HUDEP-2 (cell line): ENCODE measurements at regions not wholly inside any gene's neighbourhood (a gene's known extent, or its start where the extent isn't known, plus 50 kb on each side); places are given as distances from the start of the nearest gene placed in this dataset.
"Not testable (repeated sequence)": the region's sequence is repeated elsewhere in the genome, so short reads cannot be mapped to it uniquely, and the experiment has no call there.

Experiments
- DNase-seq, 76 experiments: peaks; one replicate each; lab custom pipeline; 2025; ENCODE audit not compliant: unreplicated experiment in 76 of 76; lab: John Stamatoyannopoulos, UW

DNA sequence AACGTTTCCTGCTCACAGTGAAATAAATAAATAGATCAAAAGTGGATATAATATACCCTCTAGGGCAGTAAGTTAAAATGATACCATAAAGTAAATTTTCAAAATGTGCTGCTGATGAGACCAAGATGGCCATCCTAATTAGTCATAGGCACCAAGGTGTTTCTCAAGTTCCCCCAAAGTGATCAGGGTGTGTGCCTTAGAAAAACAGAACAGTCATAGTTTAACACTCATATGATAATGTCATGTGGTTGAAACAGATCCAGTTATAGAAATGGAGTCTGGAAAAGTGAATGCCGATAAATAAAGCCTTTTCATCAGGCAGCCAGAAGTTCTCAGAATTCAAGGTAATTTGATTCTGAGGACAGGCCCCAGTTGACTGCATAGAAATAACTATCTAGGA, 161.5 kb upstream of the CDKN2B start:
- DNase-seq = peak in 1 of 76 experiments; percentile 14

- DNase-seq = no peak
Observed at GRCh38 chr9:22170990-22171670, 162.0 kb upstream of the CDKN2B start.

DNA sequence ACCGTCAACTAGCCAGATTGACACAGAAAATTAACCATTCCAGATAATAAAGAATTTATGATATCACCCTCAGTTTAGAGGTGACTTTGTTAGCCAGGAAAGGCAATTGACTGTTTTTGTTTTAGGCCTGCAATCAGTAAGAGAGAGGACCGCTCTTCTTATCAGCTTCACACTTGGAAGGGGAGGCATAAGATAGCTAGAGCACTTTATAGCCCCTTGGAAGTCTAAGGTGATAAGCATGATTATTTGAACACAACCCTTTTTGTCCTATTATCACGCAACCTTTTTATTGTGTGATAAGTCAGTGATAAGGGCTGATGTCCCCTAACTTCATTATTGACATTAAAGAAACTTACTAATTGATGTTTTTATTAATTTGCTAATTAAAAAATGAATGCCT, 162.6 kb upstream of the CDKN2B start:
- peak in 20 of 76 experiments; percentile 4 to 59 (median 15) for DNase-seq

DNA sequence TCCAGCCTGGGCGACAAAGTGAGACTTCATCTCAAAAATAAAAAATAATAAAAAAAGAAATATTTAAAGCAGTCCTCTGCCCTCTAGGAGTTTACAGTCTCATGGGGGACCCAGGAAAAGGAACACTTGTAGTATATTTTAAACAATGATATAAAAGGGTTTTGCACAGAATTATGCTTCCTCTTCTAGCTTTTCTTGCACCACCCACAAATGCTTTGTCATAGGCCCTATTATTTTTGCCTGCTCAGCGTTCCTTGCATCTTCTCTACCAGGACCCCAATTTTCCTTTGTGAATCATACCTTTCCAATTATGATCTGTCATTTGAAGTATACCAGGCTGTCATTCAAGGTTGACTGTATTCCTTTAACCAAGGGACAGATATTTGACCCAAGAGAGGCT, 164.8 kb upstream of the CDKN2B start:
- DNase-seq = no peak

DNA sequence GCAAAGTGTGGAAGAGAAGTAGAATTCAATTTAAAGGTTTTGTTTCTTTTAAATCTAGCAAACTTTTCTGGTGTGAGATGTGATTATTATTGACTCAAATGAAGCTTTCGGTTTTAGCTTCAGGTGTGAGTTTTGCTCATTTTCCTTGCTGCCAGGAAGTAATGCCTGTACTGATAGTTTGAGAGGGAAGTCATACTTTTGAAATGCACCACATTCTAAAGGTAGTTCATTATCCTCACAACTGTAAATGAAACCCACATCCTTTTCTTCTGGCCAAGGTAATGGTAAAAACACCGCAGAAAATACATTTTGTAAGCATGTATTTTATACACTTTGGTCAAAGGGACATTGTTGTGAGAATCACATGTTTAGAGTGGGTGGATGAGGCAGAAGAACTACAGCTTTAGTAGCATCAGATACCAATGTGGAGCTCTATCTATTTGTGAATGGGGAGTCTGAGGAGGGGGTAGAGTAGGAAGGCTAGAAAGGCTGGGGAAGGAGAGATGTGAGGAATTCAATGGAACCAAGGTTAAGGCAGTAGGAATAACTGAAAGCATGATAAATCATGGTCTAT, 167.0 kb upstream of the CDKN2B start:
- no peak for DNase-seq

DNA sequence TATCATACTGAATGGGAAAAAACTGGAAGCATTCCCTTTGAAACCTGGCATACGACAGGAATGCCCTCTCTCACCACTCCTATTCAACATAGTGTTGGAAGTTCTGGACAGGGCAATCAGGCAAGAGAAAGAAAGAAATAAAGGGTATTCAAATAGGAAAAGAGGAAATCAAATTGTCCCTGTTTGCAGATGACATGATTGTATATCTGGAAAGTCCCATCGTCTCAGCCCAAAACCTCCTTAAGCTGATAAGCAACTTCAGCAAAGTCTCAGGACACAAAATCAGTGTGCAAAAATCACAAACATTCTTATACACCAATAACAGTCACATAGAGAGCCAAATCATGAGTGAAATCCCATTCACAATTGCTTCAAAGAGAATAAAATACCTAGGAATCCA, 171.9 kb upstream of the CDKN2B start:
- DNase-seq = not testable (repeated sequence)

DNA sequence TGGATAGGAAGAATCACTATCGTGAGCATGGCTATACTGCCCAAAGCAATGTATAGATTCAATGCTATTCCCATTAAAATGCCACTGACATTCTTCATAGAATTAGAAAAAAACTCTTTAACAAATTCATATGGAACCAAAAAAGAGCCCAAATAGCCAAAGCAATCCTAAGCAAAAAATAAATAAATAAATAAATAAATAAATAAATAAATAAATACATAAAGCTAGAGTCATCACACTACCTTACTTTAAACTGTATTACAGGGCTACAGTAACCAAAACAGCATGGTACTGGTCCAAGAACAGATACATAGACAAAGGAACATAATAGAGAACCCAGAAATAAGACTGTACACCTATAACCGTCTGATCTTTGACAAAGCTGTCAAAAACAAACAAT, 180.4 kb upstream of the CDKN2B start:
- no peak for DNase-seq

GRCh38 chr9:22197000-22197399, 187.9 kb upstream of the CDKN2B start:
- not testable (repeated sequence) for DNase-seq

GRCh38 chr9:22198681-22199080, 189.6 kb upstream of the CDKN2B start:
- no peak for DNase-seq

GRCh38 chr9:22201256-22201655, 192.2 kb upstream of the CDKN2B start:
- no peak for DNase-seq

DNA sequence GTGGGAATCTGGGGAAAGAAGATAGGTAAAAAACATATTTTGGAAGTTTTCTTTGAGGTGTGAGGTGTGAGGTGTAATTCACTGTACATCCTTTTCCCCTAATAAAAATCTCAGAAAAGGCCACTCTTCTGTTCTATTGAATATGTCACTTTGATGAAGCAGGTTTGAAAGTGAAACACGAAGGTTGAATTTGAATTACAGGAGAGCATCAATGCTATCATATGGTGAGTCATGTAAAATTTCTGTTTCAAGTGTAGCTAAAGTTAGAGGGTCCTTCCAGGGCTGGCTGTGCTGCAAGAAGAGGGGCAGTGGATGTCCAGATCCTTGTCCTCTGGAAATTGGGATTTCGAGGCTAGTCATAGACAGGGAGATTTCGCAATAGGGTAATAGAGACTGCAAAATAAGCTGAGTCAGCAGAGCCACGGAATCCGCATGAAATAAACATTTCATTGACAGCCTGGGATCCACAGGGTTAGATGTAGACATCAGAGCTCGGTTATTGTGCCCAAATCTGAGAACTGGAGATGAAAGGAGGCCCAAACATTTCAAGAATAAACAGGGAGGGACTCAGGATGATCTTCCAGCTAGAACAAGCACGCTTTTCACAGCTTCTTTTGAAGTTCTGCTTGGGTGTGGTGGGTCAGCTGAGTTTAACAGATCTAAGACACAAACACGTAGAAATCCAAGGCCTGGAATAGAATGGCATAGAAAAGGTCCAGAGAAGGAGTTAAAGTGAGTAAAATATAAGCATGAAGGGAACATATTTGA, 194.4 kb upstream of the CDKN2B start:
- peak in 1 of 76 experiments; percentile 3 for DNase-seq

GRCh38 chr9:22204240-22204639, 195.1 kb upstream of the CDKN2B start:
- DNase-seq = no peak

DNA sequence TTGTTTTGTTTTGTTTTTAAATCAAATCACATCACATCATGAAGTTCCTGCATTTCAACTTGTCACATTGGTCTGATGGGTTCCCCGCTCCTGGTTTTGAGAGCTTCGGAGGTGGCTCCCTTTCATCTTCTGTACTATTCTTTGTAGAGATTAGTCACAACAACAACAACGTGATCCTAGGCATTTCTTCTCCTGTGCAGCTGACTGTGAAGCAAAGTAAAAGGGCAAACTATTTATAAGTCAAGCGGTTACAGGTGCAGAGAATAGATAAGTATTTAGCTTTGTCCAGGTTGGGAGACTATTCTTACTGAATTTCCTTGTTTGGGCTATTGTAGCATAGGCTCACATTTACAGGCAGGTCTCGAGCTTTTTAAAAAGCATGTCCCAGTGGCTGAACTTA, 197.7 kb upstream of the CDKN2B start:
- DNase-seq = no peak

- DNase-seq = peak in 49 of 76 experiments; percentile 6 to 73 (median 34)
Observed at GRCh38 chr9:22208846-22209585, 199.9 kb upstream of the CDKN2B start.

- DNase-seq = no peak
Observed at GRCh38 chr9:22210262-22210661, 201.2 kb upstream of the CDKN2B start.

GRCh38 chr9:22210936-22211335, 201.8 kb upstream of the CDKN2B start:
- DNase-seq = no peak

GRCh38 chr9:22211588-22212360, 202.7 kb upstream of the CDKN2B start:
- DNase-seq = peak in 3 of 76 experiments; percentile 7 to 25 (median 11)

DNA sequence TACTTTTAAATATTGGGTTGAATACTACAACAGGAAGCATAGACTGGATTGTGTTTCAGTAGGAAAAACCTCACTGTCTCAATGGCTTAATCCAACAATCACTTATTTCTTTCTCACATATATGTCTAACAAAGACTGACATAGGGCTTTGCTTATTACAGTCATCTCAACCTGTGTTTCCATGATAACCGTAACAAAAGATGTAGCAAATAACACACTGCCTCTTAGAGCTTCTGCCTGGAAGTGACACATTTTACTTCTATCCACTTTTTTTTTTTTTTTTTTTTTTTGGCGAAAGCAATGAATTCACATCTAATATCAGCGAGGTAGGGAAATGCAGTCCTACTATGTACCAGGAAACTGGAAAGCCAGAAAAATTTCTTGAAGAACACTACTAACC, 204.9 kb upstream of the CDKN2B start:
- no peak for DNase-seq

GRCh38 chr9:22214497-22215031, 205.5 kb upstream of the CDKN2B start:
- DNase-seq = no peak

GRCh38 chr9:22215521-22215920, 206.4 kb upstream of the CDKN2B start:
- DNase-seq = no peak
